ENCODE measurements at regions not wholly inside any gene's neighbourhood (a gene's known extent, or its start where the extent isn't known, plus 50 kb on each side); places are given as distances from the start of the nearest gene placed in this dataset.

GRCh38 chr9:75591972-75592371 is 298.5 kb upstream of the PCSK5 start:
- TF ChIP-seq CTCF (conservative IDR thresholded peaks at IDR 0.05; ENCODE audit: low read depth, low read length), result no peak
- Histone ChIP-seq H4K20me1 (ENCODE audit: insufficient read depth) (no peaks in the 10 kb centered on the region), H3K36me3 (ENCODE audit: insufficient read depth) (no peaks in the 10 kb centered on the region), H3K9ac (no peak overlapping the region), H3K4me3 (IDR thresholded peaks at IDR 0.05; ENCODE audit: insufficient read depth, low read depth, low read length) (no peak overlapping the region), H3K27ac (no peak overlapping the region), H2AFZ (ENCODE audit: low read depth) (no peak overlapping the region), H3K4me2 (no peak overlapping the region), H3K4me1 (ENCODE audit: low read depth, poor library complexity, severe bottlenecking) (no peaks in the 10 kb centered on the region), H3K79me2 (ENCODE audit: insufficient read depth, low read depth) (no peaks in the 10 kb centered on the region), H3K27me3 (ENCODE audit: insufficient read depth, low read depth) (no peaks in the 10 kb centered on the region)

- no peak overlapping the region for H3K4me3 ChIP-seq (IDR thresholded peaks at IDR 0.05; ENCODE audit: insufficient read depth, low read depth, low read length)
- H3K9ac ChIP-seq, result no peak overlapping the region
- no peak overlapping the region for H3K27ac ChIP-seq
- no peak overlapping the region for H3K4me2 ChIP-seq
- no peaks in the 10 kb centered on the region for H3K4me1 ChIP-seq (ENCODE audit: low read depth, poor library complexity, severe bottlenecking)
- H4K20me1 ChIP-seq (ENCODE audit: insufficient read depth), result no peaks in the 10 kb centered on the region
- H3K36me3 ChIP-seq (ENCODE audit: insufficient read depth), result no peaks in the 10 kb centered on the region
- no peak overlapping the region for H2AFZ ChIP-seq (ENCODE audit: low read depth)
- no peak for TF ChIP-seq CTCF (conservative IDR thresholded peaks at IDR 0.05; ENCODE audit: low read depth, low read length)
- no peaks in the 10 kb centered on the region for H3K27me3 ChIP-seq (ENCODE audit: insufficient read depth, low read depth)
- no peaks in the 10 kb centered on the region for H3K79me2 ChIP-seq (ENCODE audit: insufficient read depth, low read depth)
These were observed 297.9 kb upstream of the PCSK5 start for GRCh38 chr9:75592586-75592985.

- H3K4me2 ChIP-seq, result no peak overlapping the region
- no peak overlapping the region for H2AFZ ChIP-seq (ENCODE audit: low read depth)
- H3K27me3 ChIP-seq (ENCODE audit: insufficient read depth, low read depth), result no peaks in the 10 kb centered on the region
- TF ChIP-seq CTCF (conservative IDR thresholded peaks at IDR 0.05; ENCODE audit: low read depth, low read length), result no peak
- H3K27ac ChIP-seq, result no peak overlapping the region
- no peak overlapping the region for H3K9ac ChIP-seq
- no peaks in the 10 kb centered on the region for H3K36me3 ChIP-seq (ENCODE audit: insufficient read depth)
- H3K79me2 ChIP-seq (ENCODE audit: insufficient read depth, low read depth), result no peaks in the 10 kb centered on the region
- no peaks in the 10 kb centered on the region for H3K4me1 ChIP-seq (ENCODE audit: low read depth, poor library complexity, severe bottlenecking)
- no peak overlapping the region for H3K4me3 ChIP-seq (IDR thresholded peaks at IDR 0.05; ENCODE audit: insufficient read depth, low read depth, low read length)
- no peaks in the 10 kb centered on the region for H4K20me1 ChIP-seq (ENCODE audit: insufficient read depth)
These were observed 296.6 kb upstream of the PCSK5 start for GRCh38 chr9:75593920-75594319.

- Histone ChIP-seq H2AFZ (ENCODE audit: low read depth) (no peak overlapping the region), H3K27ac (no peak overlapping the region), H3K27me3 (ENCODE audit: insufficient read depth, low read depth) (no peaks in the 10 kb centered on the region), H3K4me3 (IDR thresholded peaks at IDR 0.05; ENCODE audit: insufficient read depth, low read depth, low read length) (no peak overlapping the region), H3K79me2 (ENCODE audit: insufficient read depth, low read depth) (no peaks in the 10 kb centered on the region), H3K9ac (no peak overlapping the region), H3K4me1 (ENCODE audit: low read depth, poor library complexity, severe bottlenecking) (no peaks in the 10 kb centered on the region), H4K20me1 (ENCODE audit: insufficient read depth) (no peaks in the 10 kb centered on the region), H3K36me3 (ENCODE audit: insufficient read depth) (no peaks in the 10 kb centered on the region), H3K4me2 (no peak overlapping the region)
- no peak for TF ChIP-seq CTCF (conservative IDR thresholded peaks at IDR 0.05; ENCODE audit: low read depth, low read length)
These were observed 291.3 kb upstream of the PCSK5 start for GRCh38 chr9:75599126-75599525.

- no peak overlapping the region for H3K4me2 ChIP-seq
- H4K20me1 ChIP-seq (ENCODE audit: insufficient read depth), result no peaks in the 10 kb centered on the region
- H3K4me3 ChIP-seq (IDR thresholded peaks at IDR 0.05; ENCODE audit: insufficient read depth, low read depth, low read length), result no peak overlapping the region
- no peaks in the 10 kb centered on the region for H3K4me1 ChIP-seq (ENCODE audit: low read depth, poor library complexity, severe bottlenecking)
- TF ChIP-seq CTCF (conservative IDR thresholded peaks at IDR 0.05; ENCODE audit: low read depth, low read length), result no peak
- no peak overlapping the region for H3K27ac ChIP-seq
- no peak overlapping the region for H2AFZ ChIP-seq (ENCODE audit: low read depth)
- no peak overlapping the region for H3K9ac ChIP-seq
- no peaks in the 10 kb centered on the region for H3K79me2 ChIP-seq (ENCODE audit: insufficient read depth, low read depth)
- H3K27me3 ChIP-seq (ENCODE audit: insufficient read depth, low read depth), result no peaks in the 10 kb centered on the region
- no peaks in the 10 kb centered on the region for H3K36me3 ChIP-seq (ENCODE audit: insufficient read depth)
These were observed 289.2 kb upstream of the PCSK5 start for GRCh38 chr9:75601280-75601679.
